DND-41 (cell line): ENCODE measurements at regions not wholly inside any gene's neighbourhood (a gene's known extent, or its start where the extent isn't known, plus 50 kb on each side); places are given as distances from the start of the nearest gene placed in this dataset.

ENCODE experiments used
- CTCF ChIP-seq: IDR thresholded peaks from 2 replicates; pipeline ENCODE4 v1.5.1; 2012; ENCODE audit warnings: borderline replicate concordance, low read length, moderate library complexity, mild to moderate bottlenecking; ENCODE audit not compliant: poor library complexity, severe bottlenecking; ENCODE audit errors: extremely low read depth
- EZH2 ChIP-seq: IDR thresholded peaks from 3 replicates; pipeline ENCODE4 v1.6.1; 2012; ENCODE audit warnings: borderline replicate concordance, low read depth, mild to moderate bottlenecking, moderate library complexity, low read length, inconsistent platforms; ENCODE audit not compliant: severe bottlenecking

DNA sequence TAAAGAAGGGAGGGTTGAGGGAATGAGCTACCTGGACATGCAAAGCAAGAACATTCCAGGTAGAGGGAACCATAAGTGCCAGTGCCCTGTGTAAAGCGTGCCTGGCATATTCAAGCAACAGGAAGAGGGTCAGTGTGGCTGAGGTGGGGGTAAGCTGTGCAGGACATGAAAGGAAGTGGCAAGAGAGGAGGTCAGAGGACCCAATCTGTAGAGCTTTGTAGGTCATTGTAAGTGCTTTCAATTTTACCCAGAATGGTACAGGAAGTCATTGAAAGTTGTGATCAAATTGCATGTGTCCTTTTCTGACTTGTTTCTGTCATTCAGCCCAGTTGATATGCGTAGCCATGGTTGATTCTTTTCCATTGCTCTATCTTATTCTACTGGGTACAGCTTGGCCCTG is 156.6 kb downstream of the NOC3L start:
- no peak for TF ChIP-seq CTCF
- no peak for TF ChIP-seq EZH2
